ENCODE measurements at regions not wholly inside any gene's neighbourhood (a gene's known extent, or its start where the extent isn't known, plus 50 kb on each side); places are given as distances from the start of the nearest gene placed in this dataset.

GRCh38 chr9:120212853-120213200 is 367.1 kb downstream of the CDK5RAP2 start:
- H3K4me1 ChIP-seq (ENCODE audit: insufficient read depth, low read length, severe bottlenecking): no peaks in the 10 kb centered on the region
- H3K9me2 ChIP-seq (ENCODE audit: low read depth, low read length): no peaks in the 10 kb centered on the region
- no peak overlapping the region for H3K27ac ChIP-seq (ENCODE audit: low read depth, low read length, poor library complexity, severe bottlenecking)
- H3K9ac ChIP-seq (ENCODE audit: low read length): no peak overlapping the region
- H3K36me3 ChIP-seq (ENCODE audit: insufficient read depth, low read length): no peaks in the 10 kb centered on the region
- no peaks in the 10 kb centered on the region for H3F3A ChIP-seq (ENCODE audit: insufficient read depth, low read length)
- H3K4me3 ChIP-seq (ENCODE audit: low read depth, low read length, poor library complexity, severe bottlenecking): no peak overlapping the region
- no peak overlapping the region for H2AFZ ChIP-seq (ENCODE audit: low read length)
- no peaks in the 10 kb centered on the region for H3K79me2 ChIP-seq (ENCODE audit: insufficient read depth, low read length)
- no peak for TF ChIP-seq EZH2 (IDR thresholded peaks at IDR 0.05; ENCODE audit: borderline replicate concordance, low read length)
- TF ChIP-seq CTCF (IDR thresholded peaks at IDR 0.05; ENCODE audit: low read length): no peak
- no peaks in the 10 kb centered on the region for H4K20me1 ChIP-seq (ENCODE audit: insufficient read depth, low read length)
- H3K4me2 ChIP-seq (ENCODE audit: low read length): no peak overlapping the region
- H3K27me3 ChIP-seq (ENCODE audit: insufficient read depth, low read length): 0 out of 2 replicates have a peak, but pooled peaks cover 4% of the 10 kb centered on the region
- no peaks in the 10 kb centered on the region for H3K9me3 ChIP-seq (ENCODE audit: low read length)

- Histone ChIP-seq H3K27me3 (ENCODE audit: insufficient read depth, low read length) (0 out of 2 replicates have a peak, but pooled peaks cover 4% of the 10 kb centered on the region), H3F3A (ENCODE audit: insufficient read depth, low read length) (no peaks in the 10 kb centered on the region), H3K36me3 (ENCODE audit: insufficient read depth, low read length) (no peaks in the 10 kb centered on the region), H3K4me2 (ENCODE audit: low read length) (no peak overlapping the region), H3K4me1 (ENCODE audit: insufficient read depth, low read length, severe bottlenecking) (no peaks in the 10 kb centered on the region), H3K9me3 (ENCODE audit: low read length) (no peaks in the 10 kb centered on the region), H3K9me2 (ENCODE audit: low read depth, low read length) (no peaks in the 10 kb centered on the region), H3K9ac (ENCODE audit: low read length) (no peak overlapping the region), H3K4me3 (ENCODE audit: low read depth, low read length, poor library complexity, severe bottlenecking) (no peak overlapping the region), H3K79me2 (ENCODE audit: insufficient read depth, low read length) (no peaks in the 10 kb centered on the region), H4K20me1 (ENCODE audit: insufficient read depth, low read length) (no peaks in the 10 kb centered on the region), H3K27ac (ENCODE audit: low read depth, low read length, poor library complexity, severe bottlenecking) (no peak overlapping the region), H2AFZ (ENCODE audit: low read length) (no peak overlapping the region)
- TF ChIP-seq EZH2 (IDR thresholded peaks at IDR 0.05; ENCODE audit: borderline replicate concordance, low read length): no peak
- TF ChIP-seq CTCF (IDR thresholded peaks at IDR 0.05; ENCODE audit: low read length): no peak
Measured at GRCh38 chr9:120212153-120212852, 367.7 kb downstream of the CDK5RAP2 start.

- no peak overlapping the region for H3K4me2 ChIP-seq (ENCODE audit: low read length)
Measured at GRCh38 chr9:120210274-120210673, 369.7 kb downstream of the CDK5RAP2 start.

More at GRCh38 chr9:120210274-120210673, 369.7 kb downstream of the CDK5RAP2 start:
- Histone ChIP-seq H3K36me3 (ENCODE audit: insufficient read depth, low read length) (no peaks in the 10 kb centered on the region), H3K27ac (ENCODE audit: low read depth, low read length, poor library complexity, severe bottlenecking) (no peak overlapping the region), H3K27me3 (ENCODE audit: insufficient read depth, low read length) (0 out of 2 replicates have a peak, but pooled peaks cover 4% of the 10 kb centered on the region), H2AFZ (ENCODE audit: low read length) (no peak overlapping the region), H3K9ac (ENCODE audit: low read length) (no peak overlapping the region), H3K9me2 (ENCODE audit: low read depth, low read length) (no peaks in the 10 kb centered on the region), H3K9me3 (ENCODE audit: low read length) (no peaks in the 10 kb centered on the region), H4K20me1 (ENCODE audit: insufficient read depth, low read length) (no peaks in the 10 kb centered on the region), H3F3A (ENCODE audit: insufficient read depth, low read length) (no peaks in the 10 kb centered on the region), H3K4me3 (ENCODE audit: low read depth, low read length, poor library complexity, severe bottlenecking) (no peak overlapping the region), H3K79me2 (ENCODE audit: insufficient read depth, low read length) (no peaks in the 10 kb centered on the region), H3K4me1 (ENCODE audit: insufficient read depth, low read length, severe bottlenecking) (no peaks in the 10 kb centered on the region)
- TF ChIP-seq EZH2 (IDR thresholded peaks at IDR 0.05; ENCODE audit: borderline replicate concordance, low read length) (no peak), CTCF (IDR thresholded peaks at IDR 0.05; ENCODE audit: low read length) (no peak)

All from OCI-LY1 (cell line).